BLaER1 treated with 17β-estradiol and CSF1 and Interleukin-3, amounts not matched to agents 10 nM and 100 nM (cell line): ENCODE measurements at regions not wholly inside any gene's neighbourhood (a gene's known extent, or its start where the extent isn't known, plus 50 kb on each side); places are given as distances from the start of the nearest gene placed in this dataset.

Source experiments
- H3K27ac ChIP-seq, 11 experiments: shearing (Covaris generic); formaldehyde crosslinking; 2 replicates each; pipeline ENCODE4 v1.8.1; 2022
- H3K27me3 ChIP-seq, 11 experiments: shearing (Covaris generic); formaldehyde crosslinking; 2 replicates each; pipeline ENCODE4 v1.8.1; 2022
- H3K36me3 ChIP-seq, 11 experiments: shearing (Covaris generic); formaldehyde crosslinking; 2 replicates each; pipeline ENCODE4 v1.8.1; 2022
- H3K4me1 ChIP-seq, 10 experiments: shearing (Covaris generic); formaldehyde crosslinking; 2 replicates each; pipeline ENCODE4 v1.8.1; 2022
- H3K4me2 ChIP-seq, 11 experiments: shearing (Covaris generic); formaldehyde crosslinking; 2 replicates each; pipeline ENCODE4 v1.8.1; 2022
- H3K4me3 ChIP-seq, 10 experiments: shearing (Covaris generic); formaldehyde crosslinking; 2 replicates each; pipeline ENCODE4 v1.8.1; 2022
- H3K9ac ChIP-seq, 11 experiments: shearing (Covaris generic); formaldehyde crosslinking; 2 replicates each; pipeline ENCODE4 v1.8.1; 2022
- H3K9me3 ChIP-seq, 11 experiments: shearing (Covaris generic); formaldehyde crosslinking; replicated peaks in 1 of 11; 2 replicates each; pipeline ENCODE4 v1.8.1; 2022
- H4K20me1 ChIP-seq, 11 experiments: shearing (Covaris generic); formaldehyde crosslinking; 2 replicates each; pipeline ENCODE4 v1.8.1; 2022
- Cebpa-rat ChIP-seq, 11 experiments: shearing (Covaris generic); IDR thresholded peaks; 2 replicates each; pipeline ENCODE4 v1.8.1; 2022

DNA sequence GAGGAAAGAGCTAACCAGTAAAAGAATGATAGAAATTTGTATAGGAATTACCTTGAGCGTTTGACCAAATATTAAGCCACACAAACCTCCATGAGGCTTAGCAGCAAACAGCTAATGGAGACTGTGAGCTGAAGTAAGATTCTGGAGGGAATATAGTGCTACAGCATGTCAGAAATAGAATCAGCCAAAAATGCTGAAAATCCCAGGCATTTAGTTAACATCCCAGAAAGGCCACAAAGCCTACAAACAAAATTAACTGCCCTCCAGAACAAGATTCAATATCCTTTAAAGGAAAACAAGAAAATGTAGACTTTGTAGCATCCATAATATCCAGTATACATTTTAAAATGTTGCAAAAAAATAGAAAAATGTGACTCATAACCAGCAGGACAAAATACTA is 257.8 kb upstream of the TUSC1 start:
- H3K9ac ChIP-seq: no peak overlapping the region
- TF ChIP-seq Cebpa-rat (IDR thresholded peaks at IDR 0.05): no peak
- H3K27ac ChIP-seq: no peak overlapping the region
- no peaks in the 10 kb centered on the region for H3K4me1 ChIP-seq
- H3K36me3 ChIP-seq: no peaks in the 10 kb centered on the region
- no peaks in the 10 kb centered on the region for H3K9me3 ChIP-seq
- H4K20me1 ChIP-seq: no peaks in the 10 kb centered on the region
- H3K4me3 ChIP-seq: no peak overlapping the region
- no peaks in the 10 kb centered on the region for H3K27me3 ChIP-seq
- no peak overlapping the region for H3K4me2 ChIP-seq

- Histone ChIP-seq H3K9ac (no peak overlapping the region), H3K27ac (no peak overlapping the region), H3K4me2 (no peak overlapping the region), H3K4me1 (no peaks in the 10 kb centered on the region), H3K9me3 (no peaks in the 10 kb centered on the region), H3K36me3 (no peaks in the 10 kb centered on the region), H3K27me3 (no peaks in the 10 kb centered on the region), H4K20me1 (no peaks in the 10 kb centered on the region), H3K4me3 (no peak overlapping the region)
- TF ChIP-seq Cebpa-rat (IDR thresholded peaks at IDR 0.05): no peak
Measured at GRCh38 chr9:25935188-25935587, 256.9 kb upstream of the TUSC1 start.

GRCh38 chr9:25918761-25919160 is 240.5 kb upstream of the TUSC1 start:
- Histone ChIP-seq H3K27me3 (no peaks in the 10 kb centered on the region), H3K27ac (no peak overlapping the region), H3K4me3 (no peak overlapping the region), H4K20me1 (no peaks in the 10 kb centered on the region), H3K36me3 (no peaks in the 10 kb centered on the region), H3K9ac (no peak overlapping the region), H3K4me2 (no peak overlapping the region), H3K4me1 (0 out of 20 replicates have a peak, but pooled peaks cover 0 to 3% (median 0%) of the 10 kb centered on the region in 10 experiments), H3K9me3 (no peaks in the 10 kb centered on the region)
- TF ChIP-seq Cebpa-rat (IDR thresholded peaks at IDR 0.05): no peak

- H3K4me3 ChIP-seq: no peak overlapping the region
- 0 out of 20 replicates have a peak, but pooled peaks cover 0 to 3% (median 0%) of the 10 kb centered on the region in 10 experiments for H3K4me1 ChIP-seq
- no peaks in the 10 kb centered on the region for H3K27me3 ChIP-seq
- H3K9me3 ChIP-seq: no peaks in the 10 kb centered on the region
- no peaks in the 10 kb centered on the region for H4K20me1 ChIP-seq
- H3K27ac ChIP-seq: no peak overlapping the region
- TF ChIP-seq Cebpa-rat (IDR thresholded peaks at IDR 0.05): no peak
- no peaks in the 10 kb centered on the region for H3K36me3 ChIP-seq
- H3K9ac ChIP-seq: no peak overlapping the region
- no peak overlapping the region for H3K4me2 ChIP-seq
Measured at GRCh38 chr9:25917731-25918362, 239.6 kb upstream of the TUSC1 start.

- Histone ChIP-seq H3K36me3 (no peaks in the 10 kb centered on the region), H3K9me3 (no peaks in the 10 kb centered on the region), H3K4me1 (0 out of 20 replicates have a peak, but pooled peaks cover 0 to 3% (median 0%) of the 10 kb centered on the region in 10 experiments), H4K20me1 (no peaks in the 10 kb centered on the region), H3K27me3 (no peaks in the 10 kb centered on the region), H3K9ac (no peak overlapping the region), H3K4me3 (no peak overlapping the region), H3K4me2 (no peak overlapping the region), H3K27ac (no peak overlapping the region)
- TF ChIP-seq Cebpa-rat (IDR thresholded peaks at IDR 0.05): no peak
Measured at GRCh38 chr9:25913806-25914205, 235.6 kb upstream of the TUSC1 start.

- Histone ChIP-seq H3K4me2 (no peak overlapping the region), H3K9ac (no peak overlapping the region), H3K4me3 (no peak overlapping the region), H3K9me3 (no peaks in the 10 kb centered on the region), H3K27me3 (no peaks in the 10 kb centered on the region), H4K20me1 (no peaks in the 10 kb centered on the region), H3K4me1 (no peaks in the 10 kb centered on the region), H3K36me3 (no peaks in the 10 kb centered on the region), H3K27ac (no peak overlapping the region)
- TF ChIP-seq Cebpa-rat (IDR thresholded peaks at IDR 0.05): no peak
Measured at GRCh38 chr9:25904701-25905100, 226.5 kb upstream of the TUSC1 start.

GRCh38 chr9:25891527-25891926 is 213.3 kb upstream of the TUSC1 start:
- H3K9ac ChIP-seq: no peak overlapping the region
- H3K27ac ChIP-seq: no peak overlapping the region
- no peaks in the 10 kb centered on the region for H3K4me1 ChIP-seq
- no peak overlapping the region for H3K4me3 ChIP-seq
- TF ChIP-seq Cebpa-rat (IDR thresholded peaks at IDR 0.05): no peak
- H3K36me3 ChIP-seq: no peaks in the 10 kb centered on the region
- H3K27me3 ChIP-seq: no peaks in the 10 kb centered on the region
- peaks cover 15 to 29% (median 19%) of the 10 kb centered on the region in 11 experiments; a peak in 19 of 22 replicates for H3K9me3 ChIP-seq
- H3K4me2 ChIP-seq: no peak overlapping the region
- no peaks in the 10 kb centered on the region for H4K20me1 ChIP-seq

DNA sequence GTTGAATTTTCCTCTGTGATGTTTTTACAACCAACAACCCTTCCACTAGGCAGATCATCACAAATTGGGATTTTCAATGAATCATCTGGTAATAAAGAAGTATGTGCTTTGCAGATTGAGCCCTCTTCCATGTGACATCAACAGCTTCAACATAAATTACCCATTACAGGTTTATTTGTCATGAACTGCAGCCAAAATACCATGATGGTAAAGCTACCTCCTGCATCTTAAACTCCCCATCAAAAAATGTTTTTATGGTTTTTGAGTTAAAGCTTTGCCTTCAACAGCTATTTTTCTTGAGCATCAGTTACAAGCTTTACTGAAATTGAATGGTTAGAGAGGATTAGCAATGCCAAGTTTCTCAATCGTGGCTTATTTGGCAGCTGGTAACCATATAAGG is 211.4 kb upstream of the TUSC1 start:
- TF ChIP-seq Cebpa-rat (IDR thresholded peaks at IDR 0.05): no peak
- Histone ChIP-seq H3K36me3 (no peaks in the 10 kb centered on the region), H3K9ac (no peak overlapping the region), H3K27ac (no peak overlapping the region), H3K4me2 (no peak overlapping the region), H3K4me1 (no peaks in the 10 kb centered on the region), H3K4me3 (no peak overlapping the region), H3K27me3 (no peaks in the 10 kb centered on the region), H3K9me3 (peaks cover 7 to 18% (median 10%) of the 10 kb centered on the region in 11 experiments; a peak in 16 of 22 replicates), H4K20me1 (no peaks in the 10 kb centered on the region)

DNA sequence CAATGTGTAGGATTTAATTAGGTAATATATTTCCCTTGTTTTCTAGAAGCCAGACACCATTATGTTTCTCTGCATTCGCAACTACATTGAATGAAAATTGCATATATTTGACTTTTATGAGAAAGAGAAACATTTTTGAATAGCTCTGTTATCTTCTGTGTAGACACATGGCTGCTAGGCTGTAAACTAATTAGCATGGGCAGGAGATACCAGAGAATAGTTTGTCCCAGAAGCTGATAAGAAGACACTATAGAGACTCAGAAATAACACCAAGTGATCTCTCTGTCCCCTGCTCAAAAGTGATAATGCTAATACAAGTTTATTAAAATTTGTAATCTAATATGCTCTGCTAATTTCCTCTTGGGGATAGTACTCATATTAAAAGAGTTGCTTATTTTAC is 198.0 kb upstream of the TUSC1 start:
- TF ChIP-seq Cebpa-rat (IDR thresholded peaks at IDR 0.05): no peak
- Histone ChIP-seq H3K4me1 (peaks cover 0 to 7% (median 0%) of the 10 kb centered on the region in 10 experiments; a peak in 1 of 20 replicates), H3K36me3 (no peaks in the 10 kb centered on the region), H3K27ac (no peak overlapping the region), H3K9me3 (peaks cover 0 to 9% (median 1%) of the 10 kb centered on the region in 11 experiments; a peak in 12 of 22 replicates), H3K9ac (no peak overlapping the region), H3K27me3 (no peaks in the 10 kb centered on the region), H4K20me1 (no peaks in the 10 kb centered on the region), H3K4me3 (no peak overlapping the region), H3K4me2 (no peak overlapping the region)

- Histone ChIP-seq H3K4me1 (no peaks in the 10 kb centered on the region), H3K4me2 (no peak overlapping the region), H3K27me3 (no peaks in the 10 kb centered on the region), H3K36me3 (no peaks in the 10 kb centered on the region), H4K20me1 (no peaks in the 10 kb centered on the region), H3K4me3 (no peak overlapping the region), H3K9me3 (peaks cover 0 to 1% (median 0%) of the 10 kb centered on the region in 11 experiments; a peak in 1 of 22 replicates), H3K27ac (no peak overlapping the region), H3K9ac (no peak overlapping the region)
- no peak for TF ChIP-seq Cebpa-rat (IDR thresholded peaks at IDR 0.05)
Measured at GRCh38 chr9:25864509-25864908, 186.3 kb upstream of the TUSC1 start.
